ENCODE measurements at regions not wholly inside any gene's neighbourhood (a gene's known extent, or its start where the extent isn't known, plus 50 kb on each side); places are given as distances from the start of the nearest gene placed in this dataset.

DNA sequence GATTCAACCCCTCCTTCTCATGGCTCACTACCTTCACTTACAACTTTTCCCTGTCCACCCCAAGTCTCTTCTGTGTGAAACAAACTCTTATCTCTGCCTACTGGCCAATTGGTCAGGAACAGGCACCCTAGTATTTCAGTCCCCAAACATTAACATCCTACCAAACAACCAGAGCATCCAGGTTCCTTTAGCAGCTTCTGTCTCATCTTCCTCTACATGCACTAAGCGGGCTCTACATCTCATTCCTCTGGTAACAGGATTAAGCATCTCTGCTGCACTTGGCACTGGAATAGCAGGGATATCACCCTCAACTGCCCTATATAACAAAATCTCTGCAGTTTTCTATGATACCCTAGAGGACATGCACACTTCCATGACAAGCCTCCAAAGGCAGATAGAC lies 116.2 kb downstream of the JRKL start:
- TF ChIP-seq CTCF (IDR thresholded peaks at IDR 0.05), result no peak
- TF ChIP-seq RNF2 (IDR thresholded peaks at IDR 0.05; ENCODE audit: borderline replicate concordance, low read depth), result no peak
- TF ChIP-seq USF2 (IDR thresholded peaks at IDR 0.05), result no peak
- TF ChIP-seq POLR2AphosphoS2 (conservative IDR thresholded peaks at IDR 0.05; ENCODE audit: low read length), result no peak
- TF ChIP-seq BHLHE40 (IDR thresholded peaks at IDR 0.05; ENCODE audit: low read depth, low read length), result no peak
- TF ChIP-seq POLR2A (IDR thresholded peaks at IDR 0.05; ENCODE audit: low read length), result no peak

Measured in A549 (cell line).